22Rv1 (cell line): ENCODE measurements at regions not wholly inside any gene's neighbourhood (a gene's known extent, or its start where the extent isn't known, plus 50 kb on each side); places are given as distances from the start of the nearest gene placed in this dataset.

Experiments
- H3K27ac ChIP-seq: fragments of 450-650 bp; 2 replicates; pipeline ENCODE4 v1.5.1; 2017
- ZFX ChIP-seq: fragments of 450-650 bp; IDR thresholded peaks from 2 replicates; pipeline ENCODE4 v1.6.1; 2017; ENCODE audit warnings: antibody characterized with exemption, borderline replicate concordance
- TF ChIP-seq, protein P1 (sequence below): fragments of 450-650 bp; IDR thresholded peaks from 2 replicates; pipeline ENCODE4 v1.5.1; 2017; ENCODE audit warnings: mild to moderate bottlenecking

DNA sequence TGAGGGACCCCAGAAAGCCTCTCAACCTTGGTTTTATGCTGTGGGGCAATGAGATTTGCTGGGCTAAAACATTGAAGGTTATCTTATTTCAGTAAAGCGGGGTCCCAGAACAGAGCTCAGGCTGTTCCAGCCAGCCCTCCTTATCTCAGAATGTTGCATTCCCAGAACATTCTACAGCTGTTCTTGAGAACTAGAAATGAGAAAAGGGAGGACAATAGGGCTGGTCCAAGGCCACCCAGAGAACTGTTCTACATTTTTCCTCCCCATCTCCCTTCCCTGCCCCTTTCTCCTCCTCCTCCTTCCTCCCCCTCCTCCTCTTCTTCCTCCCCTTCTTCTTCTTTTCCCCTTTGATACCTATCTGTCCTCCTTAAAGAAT, 70.4 kb upstream of the SLC7A11 start:
- TF ChIP-seq, protein P1, sequence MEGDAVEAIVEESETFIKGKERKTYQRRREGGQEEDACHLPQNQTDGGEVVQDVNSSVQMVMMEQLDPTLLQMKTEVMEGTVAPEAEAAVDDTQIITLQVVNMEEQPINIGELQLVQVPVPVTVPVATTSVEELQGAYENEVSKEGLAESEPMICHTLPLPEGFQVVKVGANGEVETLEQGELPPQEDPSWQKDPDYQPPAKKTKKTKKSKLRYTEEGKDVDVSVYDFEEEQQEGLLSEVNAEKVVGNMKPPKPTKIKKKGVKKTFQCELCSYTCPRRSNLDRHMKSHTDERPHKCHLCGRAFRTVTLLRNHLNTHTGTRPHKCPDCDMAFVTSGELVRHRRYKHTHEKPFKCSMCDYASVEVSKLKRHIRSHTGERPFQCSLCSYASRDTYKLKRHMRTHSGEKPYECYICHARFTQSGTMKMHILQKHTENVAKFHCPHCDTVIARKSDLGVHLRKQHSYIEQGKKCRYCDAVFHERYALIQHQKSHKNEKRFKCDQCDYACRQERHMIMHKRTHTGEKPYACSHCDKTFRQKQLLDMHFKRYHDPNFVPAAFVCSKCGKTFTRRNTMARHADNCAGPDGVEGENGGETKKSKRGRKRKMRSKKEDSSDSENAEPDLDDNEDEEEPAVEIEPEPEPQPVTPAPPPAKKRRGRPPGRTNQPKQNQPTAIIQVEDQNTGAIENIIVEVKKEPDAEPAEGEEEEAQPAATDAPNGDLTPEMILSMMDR = no peak
- no peak for TF ChIP-seq ZFX
- no peak overlapping the region for H3K27ac ChIP-seq

DNA sequence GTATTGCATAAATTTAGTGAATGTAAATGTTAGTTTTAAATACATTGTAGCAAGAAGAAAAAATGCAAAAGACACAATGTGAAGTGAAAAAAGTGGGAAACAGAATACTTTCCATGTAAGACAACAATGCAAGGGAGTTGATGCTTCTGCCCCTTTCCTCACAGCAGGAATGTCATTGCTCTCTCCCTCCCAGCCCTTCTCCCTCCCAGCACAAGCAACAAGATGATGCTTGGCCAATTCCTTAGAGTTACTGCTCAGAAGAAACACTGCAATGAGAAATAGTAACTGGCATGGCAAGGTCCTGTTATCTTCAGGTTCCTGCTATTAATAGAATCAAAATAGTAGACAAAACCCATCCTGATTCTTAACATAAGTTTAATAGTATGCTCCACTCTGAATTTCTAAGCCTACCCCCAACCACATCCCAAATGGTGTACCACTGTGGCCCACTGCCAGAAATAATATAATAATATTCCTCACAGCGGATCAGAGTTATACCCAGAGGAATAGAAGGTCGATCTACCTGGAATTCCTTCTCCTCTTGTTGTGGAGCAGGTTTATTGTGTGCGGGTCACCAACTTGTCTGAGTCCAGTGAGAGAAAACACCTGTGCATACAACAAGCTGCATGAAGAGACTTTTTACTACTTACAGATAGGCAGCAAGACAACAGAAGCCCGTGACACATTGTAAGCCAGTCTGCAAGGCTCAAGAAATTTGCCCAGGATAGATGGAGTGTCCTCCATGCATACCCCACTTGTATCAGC, 69.8 kb upstream of the SLC7A11 start:
- no peak overlapping the region for H3K27ac ChIP-seq
- TF ChIP-seq, protein P1 = no peak
- TF ChIP-seq ZFX = no peak

DNA sequence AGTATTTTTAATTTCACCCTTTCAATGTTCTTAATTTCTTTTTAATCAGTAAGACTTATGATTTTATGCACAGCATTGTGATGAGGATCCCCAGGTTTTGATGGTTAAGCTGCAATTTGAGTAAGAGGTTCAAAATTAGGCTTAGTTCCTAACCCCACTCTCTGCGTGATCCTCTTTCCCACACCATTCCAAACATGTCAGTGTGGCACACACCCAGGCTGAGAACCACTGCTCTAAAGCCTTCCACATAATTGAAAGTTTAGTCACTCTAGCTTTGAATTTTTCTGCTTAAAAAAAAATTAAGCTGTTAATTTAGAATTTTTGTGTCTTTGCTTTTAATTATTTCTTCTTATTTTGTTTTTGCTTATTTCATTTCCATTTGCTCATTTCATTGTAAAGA, 68.8 kb upstream of the SLC7A11 start:
- no peak overlapping the region for H3K27ac ChIP-seq
- TF ChIP-seq ZFX = no peak
- TF ChIP-seq, protein P1 = no peak

DNA sequence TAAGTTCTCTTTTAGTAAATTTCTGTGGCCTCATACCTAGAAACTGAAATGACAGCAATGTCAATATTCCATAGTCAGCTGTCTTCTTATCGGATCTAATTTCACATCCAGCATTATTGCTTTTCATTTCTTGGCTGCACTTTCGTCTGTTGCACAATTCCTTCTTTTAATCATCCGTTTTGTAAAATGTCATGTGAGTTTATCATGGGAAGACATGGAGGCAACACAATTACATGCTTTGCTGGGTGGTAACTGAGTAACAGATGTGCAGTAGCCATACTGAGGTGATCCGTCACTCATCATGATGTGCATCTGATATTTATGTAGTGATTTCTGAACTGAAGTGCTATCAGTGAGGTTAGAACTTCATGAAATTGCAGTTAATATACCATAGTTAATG, 68.3 kb upstream of the SLC7A11 start:
- TF ChIP-seq, protein P1 = no peak
- no peak for TF ChIP-seq ZFX

DNA sequence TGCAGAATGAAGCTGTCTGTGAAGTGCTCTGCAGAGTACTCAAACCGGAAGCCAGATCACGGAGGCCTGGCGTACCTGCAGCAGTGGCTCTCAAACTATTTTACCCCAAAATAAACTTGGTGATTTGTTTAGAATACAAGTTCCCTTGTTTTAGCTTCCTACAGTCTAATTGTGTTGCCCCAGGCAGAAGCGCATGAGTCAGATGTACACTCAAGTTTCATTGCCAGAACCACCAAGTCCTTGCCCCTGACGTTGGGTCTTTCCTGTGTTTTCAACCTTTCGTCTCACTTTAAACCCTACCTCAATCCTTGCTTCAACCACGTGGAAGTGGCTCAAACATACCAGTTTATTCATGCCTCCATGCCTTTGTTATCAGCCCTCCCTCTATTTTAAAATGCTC, 66.2 kb upstream of the SLC7A11 start:
- no peak overlapping the region for H3K27ac ChIP-seq
- no peak for TF ChIP-seq ZFX
- TF ChIP-seq, protein P1 = no peak

More for the DNA sequence above, 68.3 kb upstream of the SLC7A11 start:
- H3K27ac ChIP-seq = no peak overlapping the region

DNA sequence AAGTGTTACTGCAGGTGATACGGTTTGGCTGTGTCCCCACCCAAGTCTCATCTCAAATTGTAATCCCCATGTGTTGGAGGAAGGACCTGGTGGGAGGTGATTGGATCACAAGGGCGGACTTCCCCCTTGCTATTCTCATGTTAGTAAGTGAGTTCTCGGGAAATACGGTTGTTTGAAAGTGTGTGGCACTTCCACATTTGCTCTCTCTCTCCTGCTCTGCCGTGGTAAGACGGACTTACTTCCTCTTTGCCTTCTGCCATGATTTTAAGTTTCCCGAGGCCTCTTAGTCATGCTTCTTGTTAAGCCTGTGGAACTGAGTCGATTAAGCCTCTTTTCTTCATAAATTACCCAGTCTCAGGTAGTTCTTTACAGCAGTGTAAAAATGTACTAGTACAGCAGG, 65.2 kb upstream of the SLC7A11 start:
- no peak overlapping the region for H3K27ac ChIP-seq

DNA sequence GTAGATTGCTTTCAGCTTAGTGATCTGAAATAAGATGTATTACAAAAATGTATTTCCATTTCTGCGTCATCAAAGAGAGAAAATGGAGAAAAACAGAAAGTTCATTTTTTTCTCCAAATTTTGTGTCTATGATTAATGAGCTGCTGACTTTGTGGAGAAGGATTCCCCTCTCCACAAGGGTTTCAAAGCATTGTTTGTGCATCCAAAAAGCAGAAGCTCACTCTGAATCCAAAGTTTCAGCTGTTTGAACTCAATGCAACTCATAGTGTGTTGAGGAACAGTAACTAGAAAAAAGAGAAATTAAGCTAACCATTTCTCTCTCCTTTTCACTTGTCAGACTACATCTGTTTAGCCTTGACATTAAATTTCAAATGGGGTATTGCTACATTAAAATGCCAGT, 62.9 kb upstream of the SLC7A11 start:
- no peak for TF ChIP-seq ZFX
- TF ChIP-seq, protein P1 = no peak
- no peak overlapping the region for H3K27ac ChIP-seq

More for the DNA sequence above, 65.2 kb upstream of the SLC7A11 start:
- no peak for TF ChIP-seq ZFX
- TF ChIP-seq, protein P1 = no peak
